ENCODE measurements at regions not wholly inside any gene's neighbourhood (a gene's known extent, or its start where the extent isn't known, plus 50 kb on each side); places are given as distances from the start of the nearest gene placed in this dataset.

- DNase-seq, result no peak
Observed at GRCh38 chr1:67582625-67583461, 102.2 kb upstream of the GADD45A start.

DNA sequence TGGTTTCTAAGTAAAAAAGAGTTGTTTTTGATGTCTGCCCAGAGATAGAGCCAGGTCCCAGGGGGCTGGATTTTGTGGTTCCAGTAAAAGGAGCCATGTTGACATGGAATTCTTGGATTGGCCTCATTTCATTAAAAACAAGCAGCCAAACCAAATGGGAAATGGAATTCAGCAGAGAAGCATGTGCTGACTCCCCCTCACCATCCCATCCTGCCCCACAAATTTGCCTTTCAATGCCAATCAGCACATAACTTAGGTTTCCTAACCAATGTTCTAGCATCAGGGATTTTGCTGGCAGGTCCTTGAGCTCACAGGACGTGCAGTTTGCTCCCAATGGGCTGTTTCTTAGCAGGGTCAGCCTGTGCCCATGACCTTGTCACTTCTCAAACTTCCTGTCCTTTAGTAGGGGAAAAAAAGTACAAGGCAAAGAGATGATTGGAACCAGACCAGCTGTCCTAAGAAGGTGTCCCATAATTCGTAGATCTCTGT is 101.5 kb upstream of the GADD45A start:
- no peak for DNase-seq

- DNase-seq, result peak in 2 of 56 donors; percentile 11 to 14
Observed at GRCh38 chr1:67584938-67585337, 100.1 kb upstream of the GADD45A start.

GRCh38 chr1:67586596-67586995 is 98.4 kb upstream of the GADD45A start:
- no peak for DNase-seq

DNA sequence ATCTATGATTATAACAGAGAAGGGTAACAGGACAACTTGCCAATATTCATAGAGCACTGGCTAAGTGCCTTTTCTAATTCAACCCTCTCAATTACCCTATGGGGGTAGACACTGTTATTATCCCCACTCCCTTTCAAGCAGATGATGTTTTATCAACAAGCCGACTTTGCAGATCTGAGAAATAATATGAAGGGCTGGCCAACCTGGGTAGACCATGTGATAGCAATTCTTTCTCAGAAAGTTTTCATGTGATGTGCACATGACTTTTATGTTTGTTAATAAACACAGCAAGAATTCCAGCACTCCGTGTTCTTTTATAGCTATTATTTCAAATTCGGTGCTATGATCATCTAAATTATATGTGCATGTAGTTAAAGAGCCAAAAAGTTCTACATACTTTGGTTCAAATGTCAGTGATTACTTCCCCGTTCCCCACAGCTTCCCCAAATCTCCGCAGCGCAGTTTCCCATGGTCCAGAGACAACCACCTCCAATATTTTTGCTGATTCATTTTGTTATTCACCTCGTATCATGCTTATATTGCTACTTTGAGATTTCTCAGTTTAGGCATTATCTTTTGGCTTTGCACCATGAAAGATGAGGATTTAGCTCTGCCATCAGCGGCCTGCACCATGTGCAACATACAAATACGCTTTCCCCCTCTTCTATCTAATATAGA is 96.7 kb upstream of the GADD45A start:
- no peak for DNase-seq

DNA sequence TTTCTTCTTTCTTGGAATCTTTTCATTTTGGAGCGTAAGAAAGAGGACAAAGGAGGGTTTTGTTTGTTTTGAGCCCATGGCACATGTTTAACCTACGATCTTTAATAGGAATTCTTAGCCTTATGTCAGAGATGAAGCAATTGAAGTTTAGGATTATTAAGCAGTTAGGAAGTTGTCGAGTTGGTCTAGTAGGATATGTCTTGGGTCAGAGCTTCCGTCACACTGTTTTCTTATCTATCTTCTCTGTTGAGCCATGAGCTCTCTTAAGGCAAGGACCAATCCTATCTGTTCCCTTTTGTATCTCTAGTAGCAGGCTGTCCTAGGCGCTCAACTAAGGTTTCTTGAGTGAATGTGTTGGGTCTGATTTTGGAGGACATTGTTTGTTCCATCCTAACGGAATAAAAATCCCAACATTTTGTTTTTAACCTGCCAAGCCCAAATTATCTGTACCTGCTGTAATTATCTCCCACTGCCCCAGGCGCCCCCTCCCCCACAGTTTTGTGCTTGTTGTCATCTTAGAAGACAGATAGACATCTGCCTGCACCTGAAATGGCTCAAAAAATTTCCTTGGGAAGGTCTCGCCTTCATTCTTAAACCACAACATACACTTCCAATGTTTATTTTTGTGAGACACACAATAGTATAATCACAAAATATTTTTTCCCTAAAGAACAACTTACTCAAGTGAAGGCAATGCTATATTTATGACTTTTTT is 95.3 kb upstream of the GADD45A start:
- DNase-seq, result no peak

GRCh38 chr1:67590329-67590728 is 94.7 kb upstream of the GADD45A start:
- peak in 6 of 56 donors; percentile 3 to 21 (median 10) for DNase-seq

- DNase-seq, result no peak
Observed at GRCh38 chr1:67594764-67595163, 90.2 kb upstream of the GADD45A start.

DNA sequence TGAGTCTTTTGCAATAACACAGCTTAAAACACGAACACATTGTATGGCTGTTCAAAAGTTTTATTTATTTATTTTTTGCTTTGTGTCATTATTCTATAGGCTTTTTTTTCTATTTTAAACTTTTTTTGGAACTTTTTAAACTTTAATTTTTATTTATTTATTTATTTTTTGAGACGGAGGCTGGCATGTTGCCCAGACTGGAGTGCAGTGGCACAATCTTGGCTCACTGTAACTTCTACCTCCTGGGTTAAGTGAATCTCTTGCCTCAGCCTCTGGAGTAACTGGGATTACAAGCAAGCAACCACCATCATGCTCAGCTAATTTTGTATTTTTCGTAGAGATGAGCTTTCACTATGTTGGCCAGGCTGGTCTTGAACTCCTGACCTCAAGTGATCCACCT is 88.3 kb upstream of the GADD45A start:
- no peak for DNase-seq

DNA sequence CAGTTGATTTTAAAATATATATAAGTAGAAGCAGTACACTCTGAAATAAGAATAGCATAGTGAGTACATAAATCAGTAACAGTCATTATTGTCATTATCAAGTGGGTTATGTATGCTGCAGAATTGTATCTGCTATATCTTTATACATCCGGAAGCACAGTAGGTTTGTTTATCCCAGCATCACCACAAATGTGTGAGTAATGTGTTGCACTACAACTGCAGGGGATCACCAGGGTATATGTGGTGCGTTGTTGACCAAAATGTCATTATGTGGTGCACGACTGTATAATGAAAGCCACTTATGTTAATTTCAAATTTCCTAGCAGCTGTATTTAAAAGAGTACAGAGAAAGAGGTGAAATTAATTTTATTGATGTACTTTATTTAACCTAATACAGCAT is 87.7 kb upstream of the GADD45A start:
- DNase-seq, result no peak

DNA sequence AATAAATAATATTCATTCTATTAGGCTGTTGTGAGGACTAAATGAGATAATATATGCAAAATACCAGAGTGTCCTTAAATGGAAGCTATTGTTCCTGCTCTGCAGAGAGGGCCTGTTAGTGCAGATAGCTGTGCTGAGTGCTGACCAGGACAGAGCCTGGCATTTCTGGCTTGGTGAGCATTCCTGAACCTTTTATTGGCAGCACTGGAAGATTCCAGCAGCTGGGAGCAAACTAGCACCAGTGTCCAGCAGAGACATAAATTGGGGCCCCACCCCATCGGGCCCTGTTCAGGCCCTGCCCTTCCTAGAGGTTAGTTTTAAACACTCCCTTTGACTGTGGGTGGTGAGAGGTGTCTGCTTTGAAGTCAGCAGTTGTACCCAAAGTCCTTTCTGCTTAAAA is 85.9 kb upstream of the GADD45A start:
- no peak for DNase-seq

GRCh38 chr1:67601539-67601938 is 83.5 kb upstream of the GADD45A start:
- no peak for DNase-seq

DNA sequence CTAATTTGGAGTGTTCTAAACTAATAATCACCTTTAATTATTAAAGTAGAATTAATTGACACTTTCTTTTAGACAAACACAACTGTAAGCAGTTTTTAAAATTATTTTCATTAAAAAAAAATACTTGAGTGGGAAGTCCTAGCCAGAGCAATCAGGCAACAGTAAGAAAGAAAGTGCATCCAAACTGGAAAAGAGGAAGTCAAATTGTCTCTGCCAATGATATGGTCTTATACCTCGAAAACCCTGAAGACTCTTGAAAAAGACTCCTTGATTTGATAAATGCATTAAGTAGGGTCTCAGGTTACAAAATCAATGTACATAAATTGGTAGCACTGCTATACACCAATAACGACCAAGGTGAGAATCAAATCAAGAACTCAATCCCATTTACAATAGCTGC is 83.0 kb upstream of the GADD45A start:
- DNase-seq, result no peak

DNA sequence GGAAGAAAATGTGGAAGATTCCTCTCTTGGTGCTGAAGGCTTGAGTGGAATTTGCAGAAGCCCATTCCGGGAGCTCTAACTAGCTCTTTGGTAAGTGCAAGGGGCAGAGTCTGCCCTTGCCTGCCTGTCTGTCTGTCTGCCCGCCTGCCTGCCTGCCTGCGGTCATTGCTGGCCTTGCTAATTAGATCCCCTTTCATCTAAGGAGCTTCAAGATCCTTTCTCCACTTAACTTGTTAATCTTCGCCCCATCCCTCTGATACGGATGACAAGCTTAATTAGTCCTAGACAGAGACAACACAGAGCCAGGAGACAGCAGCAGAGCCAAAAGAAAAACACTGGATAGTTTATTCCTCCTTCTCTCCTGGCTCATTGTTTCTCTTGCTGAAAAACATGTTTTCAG is 80.2 kb upstream of the GADD45A start:
- no peak for DNase-seq

DNA sequence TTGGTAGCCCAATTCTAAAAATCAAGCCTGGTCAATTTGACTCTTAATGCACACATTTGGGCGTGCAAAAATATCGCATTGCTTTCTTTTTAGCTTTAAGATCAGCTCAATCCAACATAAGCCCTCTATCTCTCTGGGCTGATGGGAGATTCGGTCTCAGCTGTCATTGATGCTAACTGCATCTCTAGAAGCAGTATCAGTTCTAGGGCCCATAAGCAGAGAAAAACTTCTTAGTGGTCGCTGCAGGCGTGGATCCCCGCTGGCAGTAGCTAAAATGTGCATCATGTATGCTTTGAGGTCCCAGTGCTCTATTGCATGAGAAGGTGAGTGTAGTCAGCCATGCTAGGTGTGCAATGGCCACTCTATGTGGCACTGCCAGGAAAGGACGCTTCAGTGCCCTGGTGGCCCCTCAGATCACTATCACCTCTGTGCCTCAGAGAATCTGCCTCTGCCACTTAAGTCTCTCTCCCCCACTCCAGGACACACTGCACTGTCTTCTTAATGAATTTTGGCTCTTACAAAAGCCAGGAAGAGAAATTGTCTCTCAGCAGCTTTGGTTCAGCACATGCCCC is 79.7 kb upstream of the GADD45A start:
- no peak for DNase-seq

DNA sequence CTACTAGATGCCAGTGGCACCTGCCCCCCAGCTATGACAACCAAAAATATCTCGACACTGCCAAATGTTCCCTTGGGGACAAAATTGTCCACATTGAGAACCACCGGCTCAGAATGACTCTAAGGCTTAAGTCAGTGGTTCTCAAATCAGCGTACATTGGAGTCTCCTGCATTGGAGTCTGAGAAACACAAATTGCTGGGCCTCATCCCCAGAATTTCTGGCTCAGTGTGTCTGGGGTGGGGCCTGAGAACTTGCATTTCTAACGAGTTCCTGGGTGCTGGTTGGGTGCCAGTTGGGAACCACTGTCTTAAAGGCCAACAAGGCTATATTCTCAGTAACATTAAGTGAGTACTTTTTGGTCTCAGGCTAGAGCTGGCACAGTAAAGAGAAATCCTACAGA is 77.7 kb upstream of the GADD45A start:
- no peak for DNase-seq

DNA sequence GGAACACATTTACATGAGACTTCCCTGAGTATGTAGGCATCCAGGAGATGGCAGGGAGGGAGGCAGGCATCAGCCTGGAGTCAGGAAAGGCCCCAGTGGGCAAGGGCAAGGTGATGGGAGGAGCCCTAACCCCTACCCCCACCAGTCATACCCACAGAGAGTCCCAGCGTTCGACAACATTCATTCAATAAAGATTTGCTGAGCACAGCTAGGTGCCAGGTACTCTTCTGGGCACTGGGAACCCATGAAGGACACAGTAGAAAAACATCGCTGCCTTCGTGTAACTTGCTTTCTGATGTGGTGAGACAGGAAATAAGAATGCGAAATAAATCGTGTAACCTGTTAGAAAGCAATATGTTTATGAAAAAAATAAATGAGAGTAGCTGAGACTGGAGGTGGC is 77.3 kb upstream of the GADD45A start:
- no peak for DNase-seq

DNA sequence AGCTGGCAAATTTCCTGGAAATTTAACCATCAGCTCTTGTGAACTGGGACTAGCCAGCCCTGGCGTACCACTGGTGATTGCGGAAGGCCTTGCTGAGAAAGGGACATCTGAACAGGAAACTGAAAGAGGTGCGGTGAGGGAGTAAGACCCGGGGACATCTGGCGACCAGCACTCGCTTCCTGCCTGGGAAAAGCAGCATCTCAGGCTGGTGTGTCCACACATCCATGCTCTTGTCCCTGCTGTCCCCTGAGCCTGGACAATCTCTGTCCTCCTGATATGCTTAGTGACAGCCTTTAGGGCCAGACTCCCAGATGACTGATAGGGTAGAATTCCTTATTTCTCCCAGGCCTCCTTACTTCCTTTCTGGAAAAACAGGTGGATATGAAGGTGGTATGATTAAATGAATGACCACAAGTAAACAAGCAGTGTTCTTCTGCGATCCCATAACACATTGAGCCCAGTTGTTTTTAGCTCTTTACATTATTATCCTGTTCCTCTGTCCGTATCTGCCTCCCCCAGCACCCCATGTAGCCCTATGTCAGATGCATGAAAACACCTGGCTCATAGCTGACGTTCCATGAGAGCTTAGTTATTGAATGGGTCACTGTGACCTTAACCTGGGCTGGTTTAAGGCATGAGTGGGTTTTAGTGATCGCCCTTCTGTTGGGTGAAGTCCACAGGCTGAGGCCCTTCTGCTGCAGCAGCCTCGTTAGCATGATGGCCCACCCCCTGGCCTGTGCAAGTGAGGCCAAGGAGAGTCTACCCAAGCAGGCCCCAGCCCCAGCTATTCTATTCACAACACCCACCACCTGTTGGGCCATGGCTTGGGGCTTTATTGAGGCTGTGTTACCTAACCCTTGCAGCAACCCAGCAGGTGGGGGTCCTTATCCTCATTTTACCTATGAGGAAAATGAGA is 76.1 kb upstream of the GADD45A start:
- DNase-seq, result no peak

DNA sequence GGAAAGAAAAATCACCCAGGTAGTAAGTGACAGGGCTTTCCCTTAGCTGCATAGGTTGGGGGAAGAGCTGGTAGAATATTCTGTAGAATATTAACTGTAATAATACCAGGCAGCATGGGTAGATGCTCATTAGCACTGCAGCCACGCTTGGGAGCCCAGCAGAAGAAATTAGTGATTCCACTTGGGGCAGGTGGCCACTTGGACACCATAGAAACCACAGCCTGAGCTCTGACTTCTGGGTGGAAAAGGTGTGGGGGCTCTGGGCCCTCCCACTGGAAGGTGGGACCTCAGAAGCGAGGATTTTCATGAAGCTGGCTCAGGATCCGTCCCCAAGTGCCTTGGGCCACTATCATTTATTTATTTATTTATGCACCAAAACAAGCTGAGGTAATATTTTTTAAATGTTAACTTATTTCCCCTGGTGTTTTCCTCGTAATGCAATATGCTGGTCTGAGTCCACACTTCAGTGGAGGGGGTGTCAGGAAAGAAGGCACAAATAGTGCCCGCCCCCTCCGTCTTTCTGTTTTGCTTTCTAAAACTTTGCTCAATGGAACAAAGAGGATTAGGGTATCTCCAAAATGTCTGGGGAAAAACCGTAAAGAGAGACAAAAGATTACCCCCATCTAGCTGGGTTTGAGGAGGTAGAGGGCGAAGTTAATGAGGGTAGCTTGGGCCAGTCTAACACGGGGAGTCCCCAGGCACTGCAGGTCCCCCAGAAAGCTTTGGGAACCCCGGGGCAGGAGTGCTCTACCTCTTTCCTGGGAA is 75.2 kb upstream of the GADD45A start:
- no peak for DNase-seq

DNA sequence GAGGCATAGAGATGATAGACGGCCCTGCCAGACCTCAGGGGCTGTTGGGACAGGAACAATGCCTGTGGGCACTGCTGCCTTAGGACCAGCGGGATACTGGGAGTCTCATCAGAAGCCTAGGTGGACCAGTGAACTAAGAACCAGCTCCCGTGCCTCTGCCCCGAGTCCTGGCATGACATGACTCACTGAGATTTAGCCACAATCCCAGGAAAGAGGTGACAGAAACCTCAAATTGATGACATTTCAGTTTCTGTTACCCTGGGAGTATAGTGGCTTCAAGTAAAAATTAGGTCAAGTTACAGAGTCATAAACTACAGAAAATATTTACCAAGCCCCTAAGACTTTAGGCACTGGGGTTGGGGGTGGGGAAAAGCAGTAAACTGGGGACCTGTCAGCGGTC is 74.6 kb upstream of the GADD45A start:
- DNase-seq, result no peak
